ENCODE measurements at regions not wholly inside any gene's neighbourhood (a gene's known extent, or its start where the extent isn't known, plus 50 kb on each side); places are given as distances from the start of the nearest gene placed in this dataset.
A peak's percentile ranks its signal among the peaks of the same experiment; 100 is the strongest.
"Not testable (repeated sequence)": the region's sequence is repeated elsewhere in the genome, so short reads cannot be mapped to it uniquely, and the experiment has no call there.

DNA sequence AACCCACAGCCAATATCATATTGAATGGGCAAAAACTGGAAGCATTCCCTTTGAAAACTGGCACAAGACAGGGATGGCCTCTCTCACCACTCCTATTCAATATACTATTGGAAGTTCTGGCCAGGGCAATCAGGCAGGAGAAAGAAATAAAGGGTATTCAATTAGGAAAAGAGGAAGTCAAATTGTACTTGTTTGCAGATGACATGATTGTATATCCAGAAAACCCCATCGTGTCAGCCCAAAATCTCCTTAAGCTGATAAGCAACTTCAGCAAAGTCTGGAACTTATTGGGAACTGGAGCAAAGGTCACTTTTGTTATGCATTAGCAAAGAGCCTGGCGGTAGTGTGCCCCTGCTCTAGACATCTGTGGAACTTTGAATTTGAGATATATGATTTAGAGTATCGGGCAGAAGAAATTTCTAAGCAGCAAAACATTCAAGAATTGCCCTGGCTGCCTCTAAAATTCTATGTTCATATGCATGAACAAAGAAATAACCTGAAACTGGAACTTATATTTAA, 53.4 kb upstream of the PSMA1 start:
- DNase-seq (ENCODE audit: low read depth in 1 of 2, low spot score in 1 of 2): not testable (repeated sequence)

GRCh38 chr11:14577292-14577691, 57.1 kb upstream of the PSMA1 start:
- DNase-seq (ENCODE audit: low read depth in 1 of 2, low spot score in 1 of 2): no peak

DNA sequence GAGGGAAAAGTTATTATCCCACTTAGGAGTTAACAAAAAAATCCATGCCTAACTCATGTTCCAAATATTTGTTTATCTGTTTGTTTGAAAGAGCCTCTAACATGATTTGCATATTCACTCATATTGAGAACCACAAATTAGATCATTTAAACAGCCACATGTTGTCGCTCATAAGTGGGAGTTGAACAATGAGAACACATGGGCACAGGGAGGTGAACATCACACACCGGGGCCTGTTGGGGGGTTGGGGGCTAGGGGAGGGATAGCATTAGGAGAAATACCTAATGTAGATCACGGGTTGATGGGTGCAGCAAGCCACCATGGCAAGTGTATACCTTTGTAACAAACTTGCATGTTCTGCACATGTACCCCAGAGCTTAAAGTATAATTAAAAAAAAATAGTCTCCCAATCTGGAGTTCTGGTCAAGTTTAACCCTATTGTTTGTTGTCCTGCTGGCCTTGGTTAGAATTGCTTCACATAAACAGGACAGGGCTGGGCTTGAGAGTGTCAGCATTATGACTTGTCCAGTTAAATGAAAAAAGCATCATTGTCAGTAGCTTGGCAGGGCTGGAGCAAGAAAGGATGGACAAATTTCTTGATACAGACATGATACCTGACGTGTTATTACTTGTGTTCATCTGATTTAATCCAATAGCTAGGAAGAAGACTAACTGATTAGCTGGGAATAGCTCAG, 57.8 kb upstream of the PSMA1 start:
- DNase-seq (ENCODE audit: low read depth in 1 of 2, low spot score in 1 of 2): no peak

- peak in 1 of 2 donors; percentile 62 for DNase-seq (ENCODE audit: low read depth in 1 of 2, low spot score in 1 of 2)
Observed at GRCh38 chr11:14578541-14578956, 58.4 kb upstream of the PSMA1 start.

DNA sequence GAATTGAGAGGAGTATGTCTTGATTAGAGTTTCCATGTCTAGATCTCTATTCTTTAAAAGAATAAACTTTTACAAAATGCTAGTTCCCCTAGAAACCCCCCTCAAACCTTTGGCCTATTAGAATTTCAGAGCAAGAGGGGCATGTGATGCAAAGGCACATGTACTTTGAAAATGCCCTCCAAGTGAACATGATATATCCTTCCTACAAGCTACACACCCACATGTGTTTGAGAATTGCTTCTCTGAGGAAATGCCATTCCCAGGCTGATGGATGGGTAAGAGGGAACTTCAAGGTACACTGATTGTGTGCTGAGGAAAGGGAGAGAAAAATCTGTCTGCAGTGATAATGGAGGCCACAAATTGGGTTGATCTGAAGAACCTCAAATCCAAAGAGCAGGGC, 59.5 kb upstream of the PSMA1 start:
- DNase-seq (ENCODE audit: low read depth in 1 of 2, low spot score in 1 of 2): no peak

DNA sequence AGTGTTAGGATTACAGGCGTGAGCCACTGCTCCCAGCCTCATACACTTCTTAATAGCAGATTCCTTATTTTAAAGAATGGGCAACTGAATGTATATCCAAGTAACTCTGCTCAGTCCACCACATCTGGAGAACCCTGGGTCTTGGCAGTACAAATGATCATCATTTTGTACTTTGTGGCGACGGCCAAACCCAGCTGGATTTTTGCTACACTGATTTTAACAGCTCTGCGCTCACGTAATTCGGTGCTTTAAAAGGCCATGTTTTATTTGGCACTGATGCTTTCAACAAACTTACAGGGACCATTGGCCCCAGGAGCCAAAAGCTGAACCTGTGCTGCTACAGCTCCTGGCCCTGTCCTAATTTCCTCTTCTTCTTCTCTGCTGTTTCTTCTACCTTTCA, 60.8 kb upstream of the PDE3B start:
- no peak for DNase-seq (ENCODE audit: low read depth in 1 of 2, low spot score in 1 of 2)

GRCh38 chr11:14583252-14584034, 60.2 kb upstream of the PDE3B start:
- no peak for DNase-seq (ENCODE audit: low read depth in 1 of 2, low spot score in 1 of 2)

GRCh38 chr11:14584035-14584363, 59.6 kb upstream of the PDE3B start:
- DNase-seq (ENCODE audit: low read depth in 1 of 2, low spot score in 1 of 2): no peak

GRCh38 chr11:14584595-14584994, 59.0 kb upstream of the PDE3B start:
- no peak for DNase-seq (ENCODE audit: low read depth in 1 of 2, low spot score in 1 of 2)

DNA sequence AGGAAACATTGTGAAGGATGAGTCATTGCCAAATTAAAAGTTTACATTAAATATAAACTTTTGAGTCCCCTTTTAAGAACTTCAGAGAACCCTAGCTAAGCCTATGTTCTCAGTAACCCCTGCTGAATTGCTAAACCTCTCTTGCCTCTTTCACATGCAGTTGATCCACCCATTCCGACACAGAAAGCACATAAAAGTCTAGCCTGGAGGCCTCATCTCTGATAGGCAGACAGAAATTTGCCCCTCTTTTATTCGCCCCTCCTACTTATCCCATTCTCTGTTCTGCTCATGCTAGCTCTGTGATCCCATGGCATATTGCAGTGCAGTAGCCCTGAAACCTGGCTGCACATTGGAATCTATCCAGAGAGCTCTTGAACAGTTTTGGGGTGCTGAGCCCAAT, 58.2 kb upstream of the PDE3B start:
- DNase-seq (ENCODE audit: low read depth in 1 of 2, low spot score in 1 of 2): no peak

DNA sequence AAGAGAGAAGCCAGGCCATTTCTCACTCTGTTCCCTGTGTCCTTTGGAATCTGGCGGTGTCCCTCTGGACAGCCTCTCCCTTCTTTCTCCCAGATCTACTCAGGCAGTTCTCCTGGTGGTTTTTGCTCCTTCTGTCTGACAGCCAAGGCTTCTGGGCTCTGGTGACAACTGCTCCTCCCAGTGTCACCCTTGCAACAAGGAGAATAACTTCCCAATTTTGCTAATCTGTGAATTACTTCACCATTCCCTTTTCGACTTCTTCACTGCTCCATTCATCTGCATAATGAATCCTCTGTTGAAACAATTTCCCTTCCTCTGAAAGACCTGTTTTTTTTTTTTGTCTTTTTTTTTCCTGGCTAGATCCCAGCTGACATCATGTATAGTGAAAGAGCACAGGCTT, 56.3 kb upstream of the PDE3B start:
- no peak for DNase-seq (ENCODE audit: low read depth in 1 of 2, low spot score in 1 of 2)

GRCh38 chr11:14588681-14589080, 54.9 kb upstream of the PDE3B start:
- no peak for DNase-seq (ENCODE audit: low read depth in 1 of 2, low spot score in 1 of 2)

DNA sequence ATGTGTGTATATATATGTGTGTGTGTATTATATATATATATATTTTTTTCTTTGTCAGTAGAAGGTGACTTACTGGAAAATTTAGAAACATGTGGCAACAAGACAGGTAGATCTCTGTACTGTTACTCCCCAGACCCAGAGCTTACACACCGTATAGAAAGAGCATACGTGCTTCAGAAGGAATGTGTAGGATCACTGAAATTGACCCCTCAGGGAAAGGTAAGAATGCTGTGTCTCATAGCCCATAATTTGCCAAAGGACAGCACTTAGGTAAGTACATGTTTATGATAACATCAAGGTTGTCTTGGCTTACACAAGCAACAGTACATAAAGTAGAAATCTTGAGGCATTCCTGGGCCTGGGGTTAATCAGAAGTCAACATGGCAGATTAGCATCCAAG, 54.2 kb upstream of the PDE3B start:
- DNase-seq (ENCODE audit: low read depth in 1 of 2, low spot score in 1 of 2): no peak

- DNase-seq (ENCODE audit: low read depth in 1 of 2, low spot score in 1 of 2): not testable (repeated sequence)
Observed at GRCh38 chr11:14591046-14591445, 52.6 kb upstream of the PDE3B start.

DNA sequence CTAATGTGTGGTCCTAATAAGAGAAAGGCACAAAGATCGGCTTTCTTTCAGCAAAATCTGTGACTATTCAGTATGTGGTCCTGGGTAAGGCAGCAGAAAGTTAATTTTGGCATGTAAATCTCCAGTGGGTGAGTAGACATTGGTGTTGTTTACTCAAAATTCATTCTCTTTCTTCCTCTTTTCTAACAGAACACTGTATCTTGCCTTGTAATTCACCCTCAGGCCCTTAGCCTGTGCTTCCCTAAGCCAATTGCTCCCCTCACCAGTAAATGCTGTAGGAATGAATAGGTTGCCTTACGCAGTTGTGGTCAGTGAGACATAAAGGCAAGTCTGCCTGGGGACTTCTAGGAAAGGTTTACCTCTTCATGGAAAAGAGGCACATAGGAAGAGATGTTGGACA, 49.9 kb upstream of the PDE3B start:
- DNase-seq (ENCODE audit: low read depth in 1 of 2, low spot score in 1 of 2): no peak
